Spleen (tissue), 11 donors: ENCODE measurements at regions not wholly inside any gene's neighbourhood (a gene's known extent, or its start where the extent isn't known, plus 50 kb on each side); places are given as distances from the start of the nearest gene placed in this dataset.

Experiments used
- DNase-seq: peaks from one replicate; pipeline ENCODE4 v3.0.0-alpha.2; 2020
- H3K27ac ChIP-seq, 8 donors: fragments of 200-600 bp; sonication (generic) in 7 of 8; 1 replicate in 4 of 8; 2 replicates in 4 of 8; pipeline versions ENCODE4 v1.5.0 to v1.8.0; 2016 to 2021; ENCODE audit warnings: inconsistent platforms in 4 of 8, mild to moderate bottlenecking in 4 of 8, moderate library complexity in 1 of 8
- H3K27me3 ChIP-seq, 7 donors: fragments of 200-600 bp; sonication (generic) in 6 of 7; replicated peaks in 1 of 7; 1 replicate in 4 of 7; 2 replicates in 3 of 7; pipeline versions ENCODE4 v1.5.0 to v1.8.0; 2016 to 2021; ENCODE audit warnings: inconsistent platforms in 3 of 7, mild to moderate bottlenecking in 1 of 7
- H3K36me3 ChIP-seq, 6 donors: fragments of 200-600 bp; sonication (generic) in 5 of 6; 1 replicate in 4 of 6; 2 replicates in 2 of 6; pipeline versions ENCODE4 v1.5.0 to v1.8.0; 2016 to 2021; ENCODE audit warnings: inconsistent platforms in 2 of 6
- H3K4me1 ChIP-seq, 6 donors: fragments of 200-600 bp; sonication (generic) in 5 of 6; 1 replicate in 3 of 6; 2 replicates in 3 of 6; pipeline versions ENCODE4 v1.5.0 to v1.8.0; 2016 to 2021; ENCODE audit warnings: inconsistent platforms in 3 of 6
- H3K4me3 ChIP-seq, 8 donors: fragments of 200-600 bp; sonication (generic) in 7 of 8; 1 replicate in 4 of 8; 2 replicates in 4 of 8; pipeline versions ENCODE4 v1.5.0 to v1.8.0; 2016 to 2021; ENCODE audit warnings: inconsistent platforms in 4 of 8, mild to moderate bottlenecking in 4 of 8, moderate library complexity in 2 of 8
- H3K9me3 ChIP-seq, 8 donors: fragments of 200-600 bp; sonication (generic) in 7 of 8; 1 replicate in 4 of 8; 2 replicates in 4 of 8; pipeline versions ENCODE4 v1.5.0 to v1.8.0; 2016 to 2021; ENCODE audit warnings: inconsistent platforms in 4 of 8
- POLR2A ChIP-seq, 3 donors: fragments of 450-650 bp; IDR thresholded peaks; one replicate each; pipeline ENCODE4 v1.5.1; 2017; ENCODE audit warnings: antibody characterized with exemption in 3 of 3, mild to moderate bottlenecking in 1 of 3
- POLR2AphosphoS5 ChIP-seq, 3 donors: sonication (generic); formaldehyde crosslinking; IDR thresholded peaks; one replicate each; pipeline ENCODE4 v1.5.1; 2017; ENCODE audit warnings: antibody characterized with exemption in 3 of 3
- WGBS, 5 donors: extraction: QIAGEN DNeasy Blood & Tissue Kit in 3 of 5; methylation state at CpG; one replicate each; pipeline versions ENCODE4 v1.1.5 to v1.1.7; 2013 to 2018; 5-methylcytosine and 5-hydroxymethylcytosine counted together
- intact Hi-C: fragments of 100-400 bp; cut with DNase I; formaldehyde crosslinking; loops from one replicate; pipeline ENCODE4 v1.15.0; 2023; ENCODE audit warnings: low total_unique reads
- TF ChIP-seq, protein P1 (sequence below), 11 experiments: fragments of 200-600 bp in 7 of 11; fragments of 450-650 bp in 4 of 11; sonication (generic) in 4 of 11; IDR thresholded peaks in 8 of 11; conservative IDR thresholded peaks in 3 of 11; 1 replicate in 7 of 11; 2 replicates in 4 of 11; pipeline versions ENCODE4 v1.4.0 to v1.8.0; 2016 to 2021; ENCODE audit warnings: antibody characterized with exemption in 11 of 11, inconsistent platforms in 4 of 11, mild to moderate bottlenecking in 1 of 11
- donor health status: healthy with polysubstance abuse.
- donor health status: DM: no; HTN: no; CAD: no; lungs with moderate emphysema.
- donor health status: DM: no; HTN: no; CAD: no.
- donor health status: Bipolar disorder and iron deficiency.
- donor health status: healthy.
- donor health status: DM: no; HTN: no; CAD: no.
- donor health status: DM: yes; HTN: yes; CAD: no.

DNA sequence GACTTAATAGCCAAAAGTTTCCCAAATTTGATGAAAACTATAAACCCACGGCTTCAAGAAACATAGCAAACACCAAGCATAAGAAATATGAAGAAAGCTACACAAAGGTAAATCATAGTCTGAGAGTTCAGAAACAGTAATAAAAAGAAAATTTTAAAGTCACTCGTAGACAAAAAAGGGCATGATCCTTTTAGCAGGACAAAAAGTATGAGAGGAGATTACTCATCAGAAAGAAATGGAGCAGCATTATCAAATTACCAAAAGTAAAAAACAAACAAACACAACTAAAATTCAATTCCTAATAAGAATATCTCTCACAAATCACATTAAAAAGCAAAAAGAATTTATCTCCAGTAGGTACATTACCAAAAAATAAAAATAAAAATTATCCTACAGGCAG, 279.4 kb upstream of the UBE2E2 start:
- Histone ChIP-seq H3K9me3 (no peaks in the 10 kb centered on the region), H3K4me1 (no peaks in the 10 kb centered on the region), H3K36me3 (no peaks in the 10 kb centered on the region), H3K4me3 (no peak overlapping the region), H3K27ac (no peak overlapping the region), H3K27me3 (no peaks in the 10 kb centered on the region)
- TF ChIP-seq, protein P1, sequence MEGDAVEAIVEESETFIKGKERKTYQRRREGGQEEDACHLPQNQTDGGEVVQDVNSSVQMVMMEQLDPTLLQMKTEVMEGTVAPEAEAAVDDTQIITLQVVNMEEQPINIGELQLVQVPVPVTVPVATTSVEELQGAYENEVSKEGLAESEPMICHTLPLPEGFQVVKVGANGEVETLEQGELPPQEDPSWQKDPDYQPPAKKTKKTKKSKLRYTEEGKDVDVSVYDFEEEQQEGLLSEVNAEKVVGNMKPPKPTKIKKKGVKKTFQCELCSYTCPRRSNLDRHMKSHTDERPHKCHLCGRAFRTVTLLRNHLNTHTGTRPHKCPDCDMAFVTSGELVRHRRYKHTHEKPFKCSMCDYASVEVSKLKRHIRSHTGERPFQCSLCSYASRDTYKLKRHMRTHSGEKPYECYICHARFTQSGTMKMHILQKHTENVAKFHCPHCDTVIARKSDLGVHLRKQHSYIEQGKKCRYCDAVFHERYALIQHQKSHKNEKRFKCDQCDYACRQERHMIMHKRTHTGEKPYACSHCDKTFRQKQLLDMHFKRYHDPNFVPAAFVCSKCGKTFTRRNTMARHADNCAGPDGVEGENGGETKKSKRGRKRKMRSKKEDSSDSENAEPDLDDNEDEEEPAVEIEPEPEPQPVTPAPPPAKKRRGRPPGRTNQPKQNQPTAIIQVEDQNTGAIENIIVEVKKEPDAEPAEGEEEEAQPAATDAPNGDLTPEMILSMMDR (IDR thresholded peaks at IDR 0.05 in 8 of 11, conservative IDR thresholded peaks at IDR 0.05 in 3 of 11): no peak
- TF ChIP-seq POLR2A (IDR thresholded peaks at IDR 0.05) (no peak), POLR2AphosphoS5 (IDR thresholded peaks at IDR 0.05) (no peak)
- DNase-seq: no peak
- WGBS, 5 donors: 76 to 90% (median 82%) methylated on average over 2 of the region's 2 CpGs
- intact Hi-C loops: no loop called here

DNA sequence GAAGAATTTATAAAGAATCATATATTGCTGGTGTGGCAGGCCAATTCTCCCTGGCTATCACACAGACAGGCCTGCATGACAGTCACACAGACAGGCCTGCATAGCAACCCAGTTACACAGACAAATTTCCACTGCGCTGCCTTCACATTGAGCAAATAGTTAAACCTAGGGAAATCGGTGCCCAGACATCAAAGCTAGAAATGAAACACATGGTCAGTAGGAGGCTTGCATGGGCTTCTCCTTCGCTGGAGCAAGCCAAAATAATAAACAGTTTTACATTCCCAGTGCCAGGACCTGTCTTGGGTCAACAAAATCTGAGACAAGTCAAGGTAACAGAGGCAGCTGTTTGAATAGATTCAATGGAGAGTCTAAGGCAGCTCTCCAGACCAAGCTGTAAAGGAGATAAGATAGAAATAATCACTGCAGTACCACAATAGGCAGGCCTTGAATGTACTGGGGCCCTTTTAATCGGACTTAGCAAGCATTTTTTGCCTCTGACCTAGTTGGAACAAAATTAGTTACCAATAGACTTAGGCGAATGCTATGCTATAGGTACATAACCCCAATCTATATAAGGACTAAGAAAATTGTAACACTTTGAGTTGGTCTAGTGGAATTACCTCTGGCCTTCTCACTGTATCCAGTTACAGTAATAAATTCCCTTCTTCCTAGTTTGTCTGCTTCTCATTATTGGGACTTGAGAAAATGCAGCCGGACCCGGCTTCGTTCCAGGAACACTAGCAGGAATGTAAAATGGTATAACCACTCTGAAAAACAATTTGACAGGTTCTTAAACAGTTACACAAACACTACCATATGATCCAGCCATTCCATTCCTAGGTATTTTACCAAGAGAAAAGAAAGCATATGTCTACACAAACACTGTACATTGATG, 274.7 kb upstream of the UBE2E2 start:
- Histone ChIP-seq H3K36me3 (no peaks in the 10 kb centered on the region), H3K9me3 (no peaks in the 10 kb centered on the region), H3K4me3 (no peak overlapping the region), H3K4me1 (no peaks in the 10 kb centered on the region), H3K27ac (no peak overlapping the region), H3K27me3 (no peaks in the 10 kb centered on the region)
- no peak for DNase-seq
- intact Hi-C loops: no loop called here
- TF ChIP-seq, protein P1 (IDR thresholded peaks at IDR 0.05 in 8 of 11, conservative IDR thresholded peaks at IDR 0.05 in 3 of 11): no peak
- TF ChIP-seq POLR2AphosphoS5 (IDR thresholded peaks at IDR 0.05): no peak
- TF ChIP-seq POLR2A (IDR thresholded peaks at IDR 0.05): no peak
- 67 to 84% (median 77%) methylated on average over 8 of the region's 8 CpGs for WGBS, 5 donors

DNA sequence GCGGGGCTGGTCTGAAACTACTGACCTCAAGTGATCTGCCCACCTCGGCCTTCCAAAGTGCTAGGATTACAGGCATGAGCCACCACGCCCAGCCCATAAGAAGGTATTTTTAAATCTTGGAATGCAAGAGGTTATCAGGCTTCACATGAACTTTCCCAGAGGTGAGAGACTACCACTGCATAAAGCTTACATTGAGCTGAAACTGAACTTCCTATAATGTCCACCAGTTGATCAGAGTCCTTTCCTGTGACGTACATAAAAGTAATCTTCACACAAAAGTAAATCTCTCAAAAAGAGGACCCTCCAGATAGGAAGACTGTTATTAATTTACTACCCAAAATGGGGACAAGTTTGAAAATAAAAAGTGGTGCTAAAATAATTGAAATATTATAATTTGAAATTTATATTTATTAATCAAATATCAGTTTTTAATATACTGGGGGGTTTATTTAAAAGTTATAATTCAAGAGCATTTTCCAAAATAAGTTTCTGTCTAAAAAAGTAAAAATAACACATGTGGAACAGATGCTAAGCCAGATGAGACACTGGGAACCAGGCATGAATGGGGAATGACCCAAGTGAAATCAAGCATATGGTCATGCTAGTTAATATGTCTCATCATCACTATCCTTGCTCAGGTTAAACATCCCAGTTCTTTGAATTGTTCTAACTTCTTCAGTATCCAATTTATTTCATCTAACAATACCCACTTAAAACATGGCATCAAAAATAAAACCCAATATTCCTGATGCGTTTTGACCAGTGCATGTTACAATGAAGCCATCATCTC, 269.9 kb upstream of the UBE2E2 start:
- H3K36me3 ChIP-seq: no peaks in the 10 kb centered on the region
- TF ChIP-seq, protein P1 (IDR thresholded peaks at IDR 0.05 in 8 of 11, conservative IDR thresholded peaks at IDR 0.05 in 3 of 11): no peak
- H3K4me1 ChIP-seq: no peaks in the 10 kb centered on the region
- intact Hi-C loops: no loop called here
- H3K27me3 ChIP-seq: no peaks in the 10 kb centered on the region
- no peak for DNase-seq
- WGBS, 5 donors: 82 to 93% (median 87%) methylated on average over 5 of the region's 5 CpGs
- no peak overlapping the region for H3K27ac ChIP-seq
- H3K4me3 ChIP-seq: no peak overlapping the region
- H3K9me3 ChIP-seq: no peaks in the 10 kb centered on the region

DNA sequence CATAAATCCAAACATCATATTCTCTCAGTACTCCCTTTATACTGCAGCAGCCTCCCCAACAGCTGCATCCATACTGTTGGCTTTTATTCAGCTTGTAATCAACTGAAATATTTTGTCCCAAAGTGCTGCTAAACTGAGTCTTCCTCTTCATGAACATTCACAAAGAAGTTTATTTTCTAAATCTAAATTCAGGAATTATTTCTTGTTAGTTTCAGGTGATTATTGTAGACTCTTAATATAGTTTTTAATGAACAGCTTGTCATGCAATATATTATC, 269.3 kb upstream of the UBE2E2 start:
- H3K27ac ChIP-seq: no peak overlapping the region
- no peaks in the 10 kb centered on the region for H3K36me3 ChIP-seq
- intact Hi-C loops: no loop called here
- H3K4me3 ChIP-seq: no peak overlapping the region
- no peaks in the 10 kb centered on the region for H3K4me1 ChIP-seq
- no peaks in the 10 kb centered on the region for H3K9me3 ChIP-seq
- DNase-seq: no peak
- TF ChIP-seq POLR2A (IDR thresholded peaks at IDR 0.05): no peak
- no peak for TF ChIP-seq POLR2AphosphoS5 (IDR thresholded peaks at IDR 0.05)
- TF ChIP-seq, protein P1 (IDR thresholded peaks at IDR 0.05 in 8 of 11, conservative IDR thresholded peaks at IDR 0.05 in 3 of 11): no peak
- no peaks in the 10 kb centered on the region for H3K27me3 ChIP-seq
